GM18498 (cell line): ENCODE measurements at regions not wholly inside any gene's neighbourhood (a gene's known extent, or its start where the extent isn't known, plus 50 kb on each side); places are given as distances from the start of the nearest gene placed in this dataset.

Experiments used
- ATAC-seq: cut with Tn5 transposase; IDR thresholded peaks from one replicate; pipeline ENCODE4 v1.9.1; 2021; ENCODE audit warnings: mild to moderate bottlenecking, moderate library complexity; ENCODE audit not compliant: unreplicated experiment

GRCh38 chr2:106628377-106628776 is 141.2 kb downstream of the CD8B2 start:
- no peak for ATAC-seq

GRCh38 chr2:106629981-106630380 is 142.8 kb downstream of the CD8B2 start:
- no peak for ATAC-seq

- no peak for ATAC-seq
Measured at GRCh38 chr2:106631281-106631680, 144.1 kb downstream of the CD8B2 start.

DNA sequence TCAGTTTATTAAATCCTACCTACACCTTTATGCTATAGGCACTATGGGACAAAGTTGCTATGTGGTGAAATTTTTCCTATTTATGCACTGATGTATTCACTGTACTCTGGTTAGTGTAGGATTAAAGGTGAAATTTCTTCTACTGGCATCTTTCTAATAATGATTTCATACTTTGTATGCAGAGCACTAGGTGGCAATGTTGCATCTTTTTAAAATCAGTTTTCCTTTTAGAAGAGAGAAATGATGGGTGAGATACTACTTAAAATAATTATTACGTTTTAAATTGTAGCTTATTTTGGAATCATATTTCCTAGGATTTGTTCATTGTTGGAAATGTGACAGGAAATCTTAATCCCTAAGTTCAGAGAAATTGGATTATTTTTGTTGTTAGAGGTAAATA is 150.9 kb downstream of the CD8B2 start:
- no peak for ATAC-seq

- no peak for ATAC-seq
Measured at GRCh38 chr2:106638580-106638979, 151.4 kb downstream of the CD8B2 start.

GRCh38 chr2:106642679-106643078 is 155.5 kb downstream of the CD8B2 start:
- no peak for ATAC-seq

DNA sequence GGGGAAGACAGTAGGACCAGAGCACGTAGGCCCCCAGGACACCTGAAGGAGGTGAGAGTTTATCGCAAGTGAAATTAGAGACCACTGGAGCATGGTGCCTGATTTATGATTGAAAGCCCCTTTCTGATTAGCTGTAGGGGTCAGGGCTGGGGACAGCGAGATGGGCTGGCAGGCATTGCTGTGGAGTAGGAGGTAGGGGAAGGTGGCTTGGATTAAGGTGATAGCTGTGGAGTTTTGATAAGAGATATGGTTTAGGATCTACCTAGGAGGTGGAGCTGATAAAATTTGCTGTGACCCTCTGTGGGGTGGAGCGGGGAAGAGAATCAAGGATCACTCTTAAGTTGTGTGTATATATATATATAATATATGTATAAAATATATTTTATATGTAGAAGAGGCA is 157.5 kb downstream of the CD8B2 start:
- no peak for ATAC-seq

DNA sequence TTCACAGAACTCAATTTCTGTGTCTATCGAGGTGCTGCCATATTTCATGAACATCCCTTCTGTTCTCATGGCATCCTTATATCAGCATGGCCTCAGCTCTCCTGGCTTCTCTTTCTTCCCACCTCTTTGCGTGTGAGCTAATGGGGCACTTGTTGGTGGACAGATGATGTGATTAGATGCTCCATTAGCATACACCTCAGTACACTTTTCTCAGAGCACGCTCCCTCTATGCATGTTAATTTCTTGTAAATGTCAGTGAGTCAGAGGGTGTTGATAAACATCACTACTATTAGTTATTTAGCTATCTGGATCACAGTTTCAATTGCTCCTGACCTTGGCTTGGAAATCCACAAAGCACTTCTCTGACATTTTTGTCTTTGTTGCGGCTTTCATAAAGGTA is 159.4 kb downstream of the CD8B2 start:
- no peak for ATAC-seq

- no peak for ATAC-seq
Measured at GRCh38 chr2:106649306-106649705, 162.1 kb downstream of the CD8B2 start.

GRCh38 chr2:106653465-106653864 is 166.3 kb downstream of the CD8B2 start:
- ATAC-seq: no peak

- no peak for ATAC-seq
Measured at GRCh38 chr2:106658616-106659015, 171.5 kb downstream of the CD8B2 start.

GRCh38 chr2:106664669-106665068 is 177.5 kb downstream of the CD8B2 start:
- peak; percentile 72 for ATAC-seq

DNA sequence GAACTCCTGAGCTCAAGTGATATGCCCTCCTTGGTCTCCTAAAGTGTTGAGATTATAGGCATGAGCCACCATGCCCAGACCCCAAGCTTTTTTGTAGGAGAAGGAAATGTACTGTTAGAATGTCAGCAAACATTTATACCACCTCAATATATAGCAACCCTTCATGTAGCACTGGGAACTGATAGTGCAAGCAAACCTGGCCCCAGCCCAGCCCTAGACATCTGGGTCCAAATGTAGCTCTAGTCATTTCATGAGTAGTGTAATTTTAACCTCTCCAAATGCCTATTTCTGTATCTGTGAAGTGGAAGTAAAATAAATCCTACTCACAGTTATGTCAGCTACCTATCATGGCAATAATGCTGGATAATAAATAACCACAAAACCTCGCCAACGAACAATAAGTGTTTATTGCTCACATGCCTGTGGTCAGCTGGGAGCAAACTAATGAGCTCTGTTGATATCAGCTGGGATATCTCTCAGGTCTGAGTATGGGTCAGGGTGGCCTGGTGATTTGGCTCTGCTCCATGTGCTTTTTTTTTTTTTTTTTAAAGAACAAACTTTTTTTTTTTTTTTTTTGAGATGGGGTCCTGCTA is 180.4 kb downstream of the CD8B2 start:
- ATAC-seq: no peak

DNA sequence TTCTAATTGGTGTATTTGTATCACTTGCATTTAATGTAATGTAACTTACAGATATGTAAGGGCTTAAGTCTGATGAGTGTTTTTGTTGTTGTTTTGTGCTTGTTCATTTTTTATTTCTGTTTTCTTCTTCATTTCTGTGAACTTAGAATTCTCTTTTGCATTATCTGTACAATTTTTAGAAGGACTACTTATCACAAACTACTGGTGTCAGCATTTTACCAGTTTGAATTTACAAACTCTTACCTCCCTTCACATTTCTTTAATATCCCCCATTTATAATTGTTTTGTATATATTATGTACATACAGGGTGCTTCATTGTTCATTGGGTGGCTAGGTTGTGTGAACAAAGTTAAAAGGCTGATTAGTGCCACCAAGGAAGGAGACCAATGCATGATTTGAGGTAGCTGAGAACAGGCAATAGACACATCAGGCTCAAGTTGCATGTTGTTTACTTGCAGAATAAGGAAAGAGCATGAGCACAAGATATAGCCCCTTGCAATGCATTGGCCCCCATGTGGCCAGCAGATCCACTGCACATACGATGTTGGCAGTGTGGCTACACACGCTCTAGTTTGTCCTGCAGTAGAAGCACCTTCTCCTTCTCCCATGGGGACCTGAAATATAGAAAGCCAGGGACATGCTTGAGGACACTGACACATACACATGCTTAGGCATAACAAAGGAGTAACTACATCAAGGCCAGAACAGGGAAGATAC is 198.2 kb downstream of the CD8B2 start:
- no peak for ATAC-seq

DNA sequence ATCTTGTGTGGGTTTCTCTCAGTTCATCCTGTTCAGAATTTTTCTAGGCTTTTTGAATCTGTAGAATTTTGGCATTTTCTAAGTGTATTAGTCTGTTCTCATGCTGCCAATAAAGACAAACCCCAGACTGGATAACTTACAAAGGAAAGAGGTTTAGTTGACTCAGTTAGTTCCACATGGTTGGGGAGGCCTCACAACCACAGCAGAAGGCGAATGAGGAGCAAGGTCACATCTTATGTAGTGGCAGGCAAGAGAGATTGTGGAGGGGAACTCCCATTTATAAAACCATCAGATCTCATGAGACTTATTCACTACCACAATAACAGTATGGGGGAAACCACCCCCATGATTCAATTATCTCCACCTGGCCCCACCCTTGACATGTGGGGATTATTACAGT is 199.2 kb downstream of the ST6GAL2 start:
- ATAC-seq: no peak

- no peak for ATAC-seq
Measured at GRCh38 chr2:106694964-106695470, 190.9 kb downstream of the ST6GAL2 start.

DNA sequence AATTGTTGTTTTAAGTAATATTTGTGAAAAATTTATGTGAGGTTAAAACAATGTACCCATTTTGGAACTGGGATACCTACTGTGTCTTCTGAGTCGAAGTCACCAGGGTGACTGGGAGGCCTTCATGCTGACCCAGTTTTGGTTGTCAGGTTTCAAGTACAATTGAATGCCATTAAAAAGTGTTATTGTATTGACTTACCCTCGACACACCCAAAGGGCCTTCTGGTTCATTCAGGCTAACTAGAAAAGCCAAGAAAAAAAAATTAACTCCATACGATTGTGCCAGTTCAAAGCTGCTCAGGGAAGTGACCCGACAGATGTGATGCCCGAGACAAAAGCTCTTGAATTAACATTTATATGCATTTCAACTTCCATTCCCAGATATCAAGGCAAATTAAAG is 190.0 kb downstream of the ST6GAL2 start:
- no peak for ATAC-seq

DNA sequence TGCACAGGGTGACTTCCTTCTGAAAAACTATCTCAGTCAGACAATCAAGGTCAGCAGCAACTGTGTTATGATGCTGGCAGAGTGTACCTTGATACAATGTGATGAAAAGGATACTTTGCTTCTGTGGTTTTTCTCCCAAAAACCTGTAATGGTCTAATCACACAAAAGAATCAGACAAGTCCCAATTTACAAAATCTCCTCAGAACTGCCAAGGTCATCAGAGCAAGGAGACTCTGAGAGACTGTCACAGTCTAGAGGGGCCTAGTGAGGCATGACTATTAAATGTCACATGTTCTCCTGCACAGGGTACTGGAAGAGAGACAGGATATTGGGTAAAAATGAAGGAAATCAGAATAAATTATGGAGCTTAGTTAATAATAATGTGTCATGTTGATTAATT is 185.4 kb downstream of the ST6GAL2 start:
- no peak for ATAC-seq

- ATAC-seq: no peak
Measured at GRCh38 chr2:106701203-106702022, 184.6 kb downstream of the ST6GAL2 start.

GRCh38 chr2:106703161-106703560 is 182.8 kb downstream of the ST6GAL2 start:
- ATAC-seq: no peak

DNA sequence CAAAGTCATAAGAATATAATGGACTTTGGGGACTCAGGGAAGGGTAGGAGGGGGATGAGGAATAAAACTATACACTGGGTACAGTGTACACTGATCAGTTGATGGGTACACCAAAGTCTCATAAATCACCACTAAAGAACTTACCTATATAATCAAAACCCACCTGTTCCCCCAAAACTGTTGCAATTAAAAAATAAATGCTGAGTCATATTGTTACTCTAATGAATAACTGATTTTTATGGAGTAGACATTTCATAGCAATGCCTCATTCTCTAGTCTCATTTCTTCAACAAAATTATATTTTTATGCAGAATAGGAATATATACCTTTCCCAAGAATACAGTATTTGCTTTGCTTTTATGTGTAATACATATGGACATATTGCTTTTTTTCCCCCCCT is 181.2 kb downstream of the ST6GAL2 start:
- ATAC-seq: no peak

DNA sequence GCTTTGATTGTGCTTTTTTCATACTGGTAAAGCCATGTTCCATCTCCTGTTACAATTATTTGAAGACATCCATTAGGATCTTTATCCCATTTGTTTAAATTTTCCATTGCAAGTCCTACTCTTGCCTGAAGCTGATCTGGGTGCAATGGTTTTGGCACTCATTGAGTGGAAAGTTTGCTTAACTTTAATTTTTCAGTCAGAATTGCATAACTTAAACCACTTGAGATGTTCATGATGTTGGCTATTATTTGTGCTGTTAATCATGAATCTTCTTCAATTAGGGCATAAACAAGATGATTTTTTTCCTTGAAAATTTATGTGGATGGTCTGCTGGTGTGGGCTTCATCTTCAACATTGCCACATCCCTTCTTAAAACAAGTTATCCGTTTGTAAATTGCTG is 180.1 kb downstream of the ST6GAL2 start:
- ATAC-seq: no peak
